Pancreas (tissue), 10 donors: ENCODE measurements at regions not wholly inside any gene's neighbourhood (a gene's known extent, or its start where the extent isn't known, plus 50 kb on each side); places are given as distances from the start of the nearest gene placed in this dataset.
"Not testable (repeated sequence)": the region's sequence is repeated elsewhere in the genome, so short reads cannot be mapped to it uniquely, and the experiment has no call there.

Source experiments
- ATAC-seq, 4 donors: fragments of 200-7000 bp; cut with Tn5 transposase; one replicate each; pipeline versions ENCODE4 v1.8.0 to v1.9.1; 2020; ENCODE audit warnings: mild to moderate bottlenecking in 4 of 4, moderate library complexity in 4 of 4
- DNase-seq, 6 donors: peaks; one replicate each; pipeline ENCODE4 v3.0.0-alpha.2; 2020
- FAIRE-seq: peaks from 2 replicates; lab custom pipeline; 2012; peaks lifted over from hg19 to GRCh38; lab: Jason Lieb, UNC
- H3K27ac ChIP-seq, 4 donors: fragments of 200-600 bp; sonication (generic); 1 replicate in 3 of 4; 2 replicates in 1 of 4; pipeline versions ENCODE4 v1.5.0 to v1.8.0; 2020
- H3K27me3 ChIP-seq, 4 donors: fragments of 200-600 bp; one replicate each; pipeline ENCODE4 v1.8.0; 2021
- H3K36me3 ChIP-seq, 3 donors: fragments of 200-600 bp; sonication (generic) in 1 of 3; one replicate each; pipeline versions ENCODE4 v1.5.0 to v1.8.0; 2020 to 2021
- H3K4me1 ChIP-seq, 3 donors: fragments of 200-600 bp; one replicate each; pipeline ENCODE4 v1.8.0; 2021
- H3K4me3 ChIP-seq, 4 donors: fragments of 200-600 bp; sonication (generic) in 2 of 4; one replicate each; pipeline versions ENCODE4 v1.5.0 to v1.8.0; 2020 to 2021
- H3K9me3 ChIP-seq, 4 donors: fragments of 200-600 bp; one replicate each; pipeline ENCODE4 v1.8.0; 2021
- CTCF ChIP-seq, 4 donors: fragments of 200-600 bp; sonication (generic) in 3 of 4; IDR thresholded peaks; one replicate each; pipeline versions ENCODE4 v1.5.0 to v1.8.0; 2021; ENCODE audit warnings: antibody characterized with exemption in 4 of 4
- WGBS, 2 donors: extraction: QIAGEN DNeasy Blood & Tissue Kit; methylation state at CpG; one replicate each; pipeline ENCODE4 v1.1.7; 2013; 5-methylcytosine and 5-hydroxymethylcytosine counted together
- intact Hi-C, 3 donors: fragments of 100-400 bp; cut with DNase I; formaldehyde crosslinking; loops; one replicate each; pipeline versions ENCODE4 v1.11.1 to v1.14.2; 2022
- donor health status: healthy with polysubstance abuse.
- donor health status: DM: no; HTN: no; CAD: no; lungs with moderate emphysema.
- donor health status: DM: no; HTN: no; CAD: no.
- donor health status: control.
- donor health status: control.
- donor health status: Bipolar disorder and iron deficiency.
- donor health status: DM: yes; HTN: yes; CAD: no.
- donor health status: DM: no; HTN: no; CAD: no.
- donor health status: DM: no; HTN: no; CAD: no.
- donor health status: DM: yes; HTN: yes; CAD: no.

- Histone ChIP-seq H3K27me3 (no peaks in the 10 kb centered on the region), H3K4me1 (no peaks in the 10 kb centered on the region), H3K36me3 (no peaks in the 10 kb centered on the region), H3K9me3 (no peaks in the 10 kb centered on the region), H3K27ac (no peak overlapping the region), H3K4me3 (no peak overlapping the region)
- TF ChIP-seq CTCF (IDR thresholded peaks at IDR 0.05), result no peak
- no peak for ATAC-seq
- DNase-seq, result no peak
- no peak for FAIRE-seq
- intact Hi-C loops, result no loop called here
- 67 to 94% methylated on average over 1 of the region's 1 CpG for WGBS, 2 donors
These were observed 1329.5 kb upstream of the TMEM132C start for GRCh38 chr12:126937431-126937830.

GRCh38 chr12:126944684-126945083 is 1322.3 kb upstream of the TMEM132C start:
- Histone ChIP-seq H3K36me3 (no peaks in the 10 kb centered on the region), H3K27ac (no peak overlapping the region), H3K4me1 (no peaks in the 10 kb centered on the region), H3K27me3 (no peaks in the 10 kb centered on the region), H3K9me3 (no peaks in the 10 kb centered on the region), H3K4me3 (no peak overlapping the region)
- DNase-seq, result no peak
- FAIRE-seq, result no peak
- ATAC-seq, result no peak
- no peak for TF ChIP-seq CTCF (IDR thresholded peaks at IDR 0.05)
- intact Hi-C loops, result no loop called here
- 72 to 79% methylated on average over 6 of the region's 6 CpGs for WGBS, 2 donors

- WGBS, 2 donors, result 78 to 79% methylated on average over 5 of the region's 7 CpGs
These were observed 1320.0 kb upstream of the TMEM132C start for GRCh38 chr12:126946958-126947357.

GRCh38 chr12:126949558-126949957 is 1317.4 kb upstream of the TMEM132C start:
- ATAC-seq (no peak), DNase-seq (no peak), FAIRE-seq (no peak)
- no peak for TF ChIP-seq CTCF (IDR thresholded peaks at IDR 0.05)
- intact Hi-C loops, result no loop called here
- Histone ChIP-seq H3K27ac (no peak overlapping the region), H3K9me3 (no peaks in the 10 kb centered on the region), H3K36me3 (no peaks in the 10 kb centered on the region), H3K27me3 (no peaks in the 10 kb centered on the region), H3K4me1 (peaks cover 0 to 7% (median 4%) of the 10 kb centered on the region in 3 donors), H3K4me3 (no peak overlapping the region)
- 79 to 85% methylated on average over 1 of the region's 1 CpG for WGBS, 2 donors

More at GRCh38 chr12:126946958-126947357, 1320.0 kb upstream of the TMEM132C start:
- FAIRE-seq, H3K4me1 ChIP-seq, DNase-seq, intact Hi-C loops, H3K27ac ChIP-seq, H3K4me3 ChIP-seq, H3K9me3 ChIP-seq, H3K36me3 ChIP-seq, H3K27me3 ChIP-seq, ATAC-seq: not testable (repeated sequence)

GRCh38 chr12:126950266-126950665 is 1316.7 kb upstream of the TMEM132C start:
- Histone ChIP-seq H3K27ac (no peak overlapping the region), H3K4me3 (no peak overlapping the region), H3K36me3 (no peaks in the 10 kb centered on the region), H3K27me3 (no peaks in the 10 kb centered on the region), H3K4me1 (peaks cover 0 to 7% (median 4%) of the 10 kb centered on the region in 3 donors), H3K9me3 (no peaks in the 10 kb centered on the region)
- WGBS, 2 donors, result 63 to 67% methylated on average over 6 of the region's 6 CpGs
- DNase-seq (no peak), ATAC-seq (no peak), FAIRE-seq (no peak)
- no peak for TF ChIP-seq CTCF (IDR thresholded peaks at IDR 0.05)
- intact Hi-C loops, result no loop called here
